Gastroesophageal sphincter (tissue), 4 donors: ENCODE measurements at regions not wholly inside any gene's neighbourhood (a gene's known extent, or its start where the extent isn't known, plus 50 kb on each side); places are given as distances from the start of the nearest gene placed in this dataset.

Experiments used
- ATAC-seq: fragments of 150-250 bp; one replicate; pipeline ENCODE4 v1.9.1; 2016; ENCODE audit warnings: mild to moderate bottlenecking, moderate library complexity
- H3K27ac ChIP-seq, 4 donors: fragments of 200-600 bp; sonication (generic) in 3 of 4; 1 replicate in 3 of 4; 2 replicates in 1 of 4; pipeline ENCODE4 v1.5.1; 2016 to 2019
- H3K27me3 ChIP-seq: fragments of 200-600 bp; sonication (generic); one replicate; pipeline ENCODE4 v1.5.1; 2019
- H3K36me3 ChIP-seq, 2 donors: fragments of 200-600 bp; sonication (generic); one replicate each; pipeline ENCODE4 v1.5.1; 2019; ENCODE audit warnings: control low read depth in 1 of 2
- H3K4me1 ChIP-seq, 3 donors: fragments of 200-600 bp; sonication (generic); 1 replicate in 2 of 3; 2 replicates in 1 of 3; pipeline ENCODE4 v1.5.1; 2016 to 2019; ENCODE audit warnings: control low read depth in 2 of 3
- H3K4me3 ChIP-seq, 2 donors: fragments of 200-600 bp; sonication (generic); one replicate each; pipeline ENCODE4 v1.5.1; 2019; ENCODE audit warnings: mild to moderate bottlenecking in 1 of 2, moderate library complexity in 1 of 2
- H3K9me3 ChIP-seq, 3 donors: fragments of 200-600 bp; sonication (generic); one replicate each; pipeline ENCODE4 v1.5.1; 2017 to 2019; ENCODE audit warnings: control low read depth in 2 of 3
- EP300 ChIP-seq: sonication (generic); formaldehyde crosslinking; IDR thresholded peaks from one replicate; pipeline ENCODE4 v1.6.1; 2017; ENCODE audit warnings: antibody characterized with exemption, mild to moderate bottlenecking
- POLR2A ChIP-seq, 2 donors: fragments of 450-650 bp; IDR thresholded peaks; one replicate each; pipeline ENCODE4 v1.6.1; 2017; ENCODE audit warnings: antibody characterized with exemption in 2 of 2, mild to moderate bottlenecking in 2 of 2, moderate library complexity in 1 of 2
- POLR2AphosphoS5 ChIP-seq: sonication (generic); formaldehyde crosslinking; IDR thresholded peaks from one replicate; pipeline ENCODE4 v1.6.1; 2017; ENCODE audit warnings: antibody characterized with exemption
- WGBS, 2 donors: methylation state at CpG; one replicate each; pipeline ENCODE4 v1.1.5; 2018; ENCODE audit warnings: low coverage in 1 of 2; 5-methylcytosine and 5-hydroxymethylcytosine counted together
- TF ChIP-seq, protein P1 (sequence below), 4 experiments: fragments of 200-600 bp in 2 of 4; fragments of 450-650 bp in 2 of 4; sonication (generic) in 1 of 4; IDR thresholded peaks; one replicate each; pipeline ENCODE4 v1.5.1; 2017 to 2019; ENCODE audit warnings: antibody characterized with exemption in 4 of 4, mild to moderate bottlenecking in 2 of 4, moderate library complexity in 2 of 4

DNA sequence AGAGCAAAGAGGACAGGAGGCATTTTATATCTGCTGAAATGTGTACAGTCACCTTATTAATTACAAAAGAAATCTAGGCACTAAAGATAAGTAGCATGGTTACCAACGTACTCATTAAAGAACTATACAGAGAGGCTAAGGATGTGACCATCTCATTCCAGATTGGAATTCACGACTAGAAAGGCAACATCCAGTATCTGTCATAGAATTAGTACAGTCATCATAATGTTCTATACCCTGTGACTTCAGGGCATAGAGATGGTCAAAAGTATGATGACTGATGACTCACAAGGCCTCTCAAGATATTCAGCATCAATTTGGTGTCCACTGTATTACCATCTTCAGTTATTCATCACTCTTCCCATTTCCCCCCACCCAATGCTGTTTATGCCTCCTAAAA, 144.0 kb upstream of the PLEKHG7 start:
- H3K27me3 ChIP-seq: no peaks in the 10 kb centered on the region
- no peak for ATAC-seq
- TF ChIP-seq, protein P1, sequence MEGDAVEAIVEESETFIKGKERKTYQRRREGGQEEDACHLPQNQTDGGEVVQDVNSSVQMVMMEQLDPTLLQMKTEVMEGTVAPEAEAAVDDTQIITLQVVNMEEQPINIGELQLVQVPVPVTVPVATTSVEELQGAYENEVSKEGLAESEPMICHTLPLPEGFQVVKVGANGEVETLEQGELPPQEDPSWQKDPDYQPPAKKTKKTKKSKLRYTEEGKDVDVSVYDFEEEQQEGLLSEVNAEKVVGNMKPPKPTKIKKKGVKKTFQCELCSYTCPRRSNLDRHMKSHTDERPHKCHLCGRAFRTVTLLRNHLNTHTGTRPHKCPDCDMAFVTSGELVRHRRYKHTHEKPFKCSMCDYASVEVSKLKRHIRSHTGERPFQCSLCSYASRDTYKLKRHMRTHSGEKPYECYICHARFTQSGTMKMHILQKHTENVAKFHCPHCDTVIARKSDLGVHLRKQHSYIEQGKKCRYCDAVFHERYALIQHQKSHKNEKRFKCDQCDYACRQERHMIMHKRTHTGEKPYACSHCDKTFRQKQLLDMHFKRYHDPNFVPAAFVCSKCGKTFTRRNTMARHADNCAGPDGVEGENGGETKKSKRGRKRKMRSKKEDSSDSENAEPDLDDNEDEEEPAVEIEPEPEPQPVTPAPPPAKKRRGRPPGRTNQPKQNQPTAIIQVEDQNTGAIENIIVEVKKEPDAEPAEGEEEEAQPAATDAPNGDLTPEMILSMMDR (IDR thresholded peaks at IDR 0.05): no peak
- TF ChIP-seq POLR2AphosphoS5 (no peak), EP300 (no peak), POLR2A (IDR thresholded peaks at IDR 0.05) (no peak)
- H3K36me3 ChIP-seq: no peaks in the 10 kb centered on the region
- no peak overlapping the region for H3K27ac ChIP-seq
- no peak overlapping the region for H3K4me3 ChIP-seq
- 43 to 46% methylated on average over 2 of the region's 2 CpGs for WGBS, 2 donors
- H3K4me1 ChIP-seq: peaks cover 0 to 54% (median 8%) of the 10 kb centered on the region in 3 donors
- no peaks in the 10 kb centered on the region for H3K9me3 ChIP-seq

DNA sequence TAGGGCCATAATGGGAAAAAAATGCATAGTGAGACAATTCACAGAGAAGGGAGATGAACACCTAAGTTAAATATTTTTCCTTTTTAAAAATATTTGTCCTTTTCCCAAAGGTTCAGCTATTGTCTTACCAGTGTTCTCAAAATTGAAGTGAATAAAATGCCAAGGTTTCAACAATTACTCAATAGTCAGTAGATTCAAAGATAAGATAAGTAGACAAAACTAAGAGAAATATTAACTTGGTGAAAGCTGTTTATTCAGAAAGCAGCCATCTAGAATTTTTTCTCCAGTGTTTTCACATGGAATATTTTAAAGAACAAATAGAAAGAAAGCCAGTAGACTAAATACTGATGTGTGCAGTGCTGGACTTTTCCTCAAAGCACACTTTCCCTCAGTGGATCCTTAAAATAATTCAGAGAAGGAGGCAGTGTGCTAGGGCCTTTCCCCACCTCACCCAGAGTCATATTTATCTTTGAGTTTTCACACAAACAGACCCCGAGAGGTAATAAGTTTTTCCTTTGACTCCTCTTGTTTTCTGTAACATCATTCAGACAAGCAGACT, 144.5 kb upstream of the PLEKHG7 start:
- TF ChIP-seq EP300 (no peak), POLR2A (IDR thresholded peaks at IDR 0.05) (no peak), POLR2AphosphoS5 (no peak)
- TF ChIP-seq, protein P1 (IDR thresholded peaks at IDR 0.05): no peak
- no peaks in the 10 kb centered on the region for H3K9me3 ChIP-seq
- no peak for ATAC-seq
- 42 to 44% methylated on average over 1 of the region's 1 CpG for WGBS, 2 donors
- no peak overlapping the region for H3K4me3 ChIP-seq
- H3K36me3 ChIP-seq: no peaks in the 10 kb centered on the region
- H3K27me3 ChIP-seq: no peaks in the 10 kb centered on the region
- H3K27ac ChIP-seq: no peak overlapping the region
- peaks cover 0 to 59% (median 8%) of the 10 kb centered on the region in 3 donors for H3K4me1 ChIP-seq

DNA sequence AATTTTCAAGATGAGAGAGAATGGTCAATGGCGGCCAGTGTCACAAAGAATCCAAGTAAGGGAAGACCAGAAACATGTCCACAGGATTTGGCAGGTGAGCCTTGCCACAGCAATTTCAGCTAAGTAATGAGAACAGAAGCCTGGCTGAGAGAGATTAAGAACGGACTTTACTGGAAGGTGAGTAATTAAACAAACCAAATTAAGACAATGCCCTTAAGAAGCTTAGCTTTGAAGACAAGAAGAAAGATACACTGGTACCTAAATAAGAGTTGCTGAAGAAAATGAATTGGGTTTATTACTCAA, 145.4 kb upstream of the PLEKHG7 start:
- WGBS, 2 donors: 75 to 80% methylated on average over 1 to 2 of the region's 2 CpGs
- ATAC-seq: no peak
- no peaks in the 10 kb centered on the region for H3K36me3 ChIP-seq
- no peak overlapping the region for H3K27ac ChIP-seq
- peaks cover 0 to 63% (median 8%) of the 10 kb centered on the region in 3 donors for H3K4me1 ChIP-seq
- H3K9me3 ChIP-seq: no peaks in the 10 kb centered on the region
- no peak for TF ChIP-seq POLR2AphosphoS5
- TF ChIP-seq EP300: no peak
- TF ChIP-seq, protein P1 (IDR thresholded peaks at IDR 0.05): no peak
- no peak for TF ChIP-seq POLR2A (IDR thresholded peaks at IDR 0.05)
- no peak overlapping the region for H3K4me3 ChIP-seq
- H3K27me3 ChIP-seq: no peaks in the 10 kb centered on the region

DNA sequence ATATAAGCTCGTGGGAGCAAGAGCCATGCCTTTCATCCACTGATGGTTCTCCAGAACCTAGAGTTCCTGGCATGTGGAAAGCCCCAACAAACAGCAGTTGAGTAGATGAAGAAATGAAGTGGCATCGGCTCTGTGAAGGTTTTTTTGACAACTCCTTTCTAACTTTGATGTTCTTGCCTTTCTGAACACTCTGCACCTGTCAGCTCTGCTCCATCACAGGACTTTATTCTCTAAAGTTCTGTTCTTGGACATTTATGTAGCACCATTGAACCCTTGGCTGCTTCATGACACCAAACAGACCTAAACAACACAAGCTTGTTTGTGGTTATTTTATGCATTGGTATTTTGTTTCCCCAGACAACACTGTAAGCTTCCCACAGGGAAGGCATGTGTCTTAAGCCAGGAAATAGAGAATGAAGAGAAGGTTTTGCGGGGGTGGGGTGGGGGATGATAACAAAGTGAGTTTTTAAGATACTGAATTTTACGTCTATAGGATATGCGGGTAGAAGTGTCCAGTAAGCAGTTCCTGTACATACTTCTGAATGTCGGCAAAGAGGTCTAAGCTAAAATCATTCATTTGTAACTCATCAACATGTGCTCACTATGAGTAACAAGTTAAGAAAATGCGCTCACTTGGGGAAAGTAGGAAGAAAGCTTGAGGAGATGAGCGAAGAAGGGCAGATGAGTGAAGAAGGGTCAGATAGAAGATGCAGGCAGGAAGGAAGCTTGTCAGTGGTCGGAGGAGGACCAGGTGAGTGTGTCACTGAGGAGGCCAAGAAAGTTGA, 146.0 kb upstream of the PLEKHG7 start:
- H3K36me3 ChIP-seq: no peaks in the 10 kb centered on the region
- H3K27ac ChIP-seq: no peak overlapping the region
- no peak overlapping the region for H3K4me3 ChIP-seq
- ATAC-seq: no peak
- TF ChIP-seq POLR2AphosphoS5 (no peak), POLR2A (IDR thresholded peaks at IDR 0.05) (no peak), EP300 (no peak)
- TF ChIP-seq, protein P1 (IDR thresholded peaks at IDR 0.05): no peak
- WGBS, 2 donors: 87 to 93% methylated on average over 7 to 9 of the region's 9 CpGs
- peaks cover 0 to 63% (median 8%) of the 10 kb centered on the region in 3 donors for H3K4me1 ChIP-seq
- no peaks in the 10 kb centered on the region for H3K27me3 ChIP-seq
- H3K9me3 ChIP-seq: no peaks in the 10 kb centered on the region

DNA sequence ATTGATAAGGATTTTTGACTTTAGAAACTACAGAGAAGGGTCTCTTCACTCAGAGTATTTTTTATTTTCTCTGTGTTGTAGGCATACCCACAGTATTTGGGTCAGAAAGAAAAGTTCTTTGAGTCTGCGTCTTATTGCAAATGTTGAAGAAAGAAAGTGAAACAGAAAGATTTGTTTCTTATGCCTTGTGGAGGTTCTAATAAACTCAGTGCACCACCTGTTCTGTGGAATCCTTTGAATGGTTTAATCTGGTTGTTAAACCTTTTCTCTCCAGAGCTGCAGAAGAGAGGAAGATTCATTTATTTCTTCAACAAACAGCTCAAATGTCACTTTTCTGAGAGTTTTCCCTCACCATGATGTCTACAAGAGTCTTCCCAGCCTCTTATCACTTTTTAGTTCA, 146.6 kb upstream of the PLEKHG7 start:
- peaks cover 0 to 58% (median 6%) of the 10 kb centered on the region in 3 donors for H3K4me1 ChIP-seq
- WGBS, 2 donors: 92 to 100% methylated on average over 1 of the region's 1 CpG
- H3K9me3 ChIP-seq: no peaks in the 10 kb centered on the region
- no peak for ATAC-seq
- H3K4me3 ChIP-seq: no peak overlapping the region
- H3K27ac ChIP-seq: no peak overlapping the region
- no peaks in the 10 kb centered on the region for H3K36me3 ChIP-seq
- H3K27me3 ChIP-seq: no peaks in the 10 kb centered on the region
- TF ChIP-seq POLR2A (IDR thresholded peaks at IDR 0.05): no peak
- TF ChIP-seq, protein P1 (IDR thresholded peaks at IDR 0.05): no peak
- TF ChIP-seq EP300: no peak
